ENCODE measurements at regions not wholly inside any gene's neighbourhood (a gene's known extent, or its start where the extent isn't known, plus 50 kb on each side); places are given as distances from the start of the nearest gene placed in this dataset.

DNA sequence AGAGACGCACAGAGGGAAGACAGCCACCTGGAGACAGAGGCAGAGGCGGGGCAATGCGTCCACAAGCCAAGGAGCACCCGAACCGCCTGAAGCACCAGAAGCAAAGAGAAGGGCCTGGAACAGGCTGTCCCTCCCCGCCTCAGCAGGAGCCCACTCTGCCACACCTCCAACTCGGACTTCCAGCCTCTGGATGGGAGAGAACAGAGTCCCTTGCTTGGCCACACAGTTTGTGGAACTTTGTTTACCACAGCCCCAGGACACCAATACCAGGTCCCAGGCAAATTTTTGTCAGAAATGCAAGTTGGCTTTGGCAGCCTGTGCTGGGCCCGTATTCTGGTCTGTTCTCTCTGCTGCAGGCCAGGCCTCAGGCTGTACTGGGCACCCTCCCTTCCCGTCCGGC lies 87.5 kb upstream of the RPS6KA2 start:
- Histone ChIP-seq H3K4me2 (no peak overlapping the region), H3K27ac (no peak overlapping the region), H3K4me1 (no peaks in the 10 kb centered on the region), H3K4me3 (no peak overlapping the region), H3K9me3 (no peaks in the 10 kb centered on the region)
- DNase-seq (ENCODE audit: low read depth in 1 of 2, low spot score in 1 of 2) (no peak), ATAC-seq (no peak), FAIRE-seq (no peak)
- TF ChIP-seq FOSB (CRISPR knock-in tag; IDR thresholded peaks at IDR 0.05), result no peak
- ChIA-PET CTCF (no interaction called here), POLR2A (no interaction called here)
- 71% methylated on average over 8 of the region's 10 CpGs for WGBS (ENCODE audit: missing lambda C conversion rate)

- Histone ChIP-seq H3K4me3 (no peak overlapping the region), H3K9me3 (no peaks in the 10 kb centered on the region), H3K27ac (no peak overlapping the region), H3K4me1 (no peaks in the 10 kb centered on the region), H3K4me2 (no peak overlapping the region)
- no peak for FAIRE-seq
- no peak for DNase-seq (ENCODE audit: low read depth in 1 of 2, low spot score in 1 of 2)
- no peak for ATAC-seq
- POLR2A ChIA-PET, result no interaction called here
- TF ChIP-seq USF2 (IDR thresholded peaks at IDR 0.05) (no peak), ZNF302 (CRISPR knock-in tag; IDR thresholded peaks at IDR 0.05) (no peak), ZSCAN20 (CRISPR knock-in tag; IDR thresholded peaks at IDR 0.05) (no peak)
- 84% methylated on average over 2 of the region's 2 CpGs for WGBS (ENCODE audit: missing lambda C conversion rate)
- CTCF ChIA-PET, result no interaction called here
Observed at GRCh38 chr6:166714187-166714510, 87.1 kb upstream of the RPS6KA2 start.

- no peak for DNase-seq (ENCODE audit: low read depth in 1 of 2, low spot score in 1 of 2)
- FAIRE-seq, result no peak
- Histone ChIP-seq H3K27ac (no peak overlapping the region), H3K4me1 (no peaks in the 10 kb centered on the region), H3K4me3 (no peak overlapping the region), H3K9me3 (no peaks in the 10 kb centered on the region), H3K4me2 (no peak overlapping the region)
- 55% methylated on average over 16 of the region's 16 CpGs for WGBS (ENCODE audit: missing lambda C conversion rate)
- no peak for ATAC-seq
- ChIA-PET CTCF (interaction anchor here (1.0 kb wide), 1 partner anchor 61 kb away, joined by 3 read pairs; no protein-coding TSS in a partner anchor), POLR2A (no interaction called here)
- TF ChIP-seq ZSCAN20 (CRISPR knock-in tag; IDR thresholded peaks at IDR 0.05) (no peak), USF2 (IDR thresholded peaks at IDR 0.05) (no peak), E2F6 (IDR thresholded peaks at IDR 0.05; ENCODE audit: borderline replicate concordance, low read depth) (no peak), ZNF302 (CRISPR knock-in tag; IDR thresholded peaks at IDR 0.05) (no peak), CEBPB (IDR thresholded peaks at IDR 0.05) (no peak), CBX8 (IDR thresholded peaks at IDR 0.05) (no peak), NR3C1 (IDR thresholded peaks at IDR 0.05) (no peak), HMGXB4 (CRISPR knock-in tag; IDR thresholded peaks at IDR 0.05; ENCODE audit: borderline replicate concordance) (no peak), HDAC2 (IDR thresholded peaks at IDR 0.05) (no peak), RAD21 (conservative IDR thresholded peaks at IDR 0.05 in 1 of 2, IDR thresholded peaks at IDR 0.05 in 1 of 2) (no peak), ATOH8 (CRISPR knock-in tag; IDR thresholded peaks at IDR 0.05; ENCODE audit: low read depth) (no peak), CHD2 (IDR thresholded peaks at IDR 0.05; ENCODE audit: low read length, partially characterized antibody) (no peak)
- TF ChIP-seq, protein P1, sequence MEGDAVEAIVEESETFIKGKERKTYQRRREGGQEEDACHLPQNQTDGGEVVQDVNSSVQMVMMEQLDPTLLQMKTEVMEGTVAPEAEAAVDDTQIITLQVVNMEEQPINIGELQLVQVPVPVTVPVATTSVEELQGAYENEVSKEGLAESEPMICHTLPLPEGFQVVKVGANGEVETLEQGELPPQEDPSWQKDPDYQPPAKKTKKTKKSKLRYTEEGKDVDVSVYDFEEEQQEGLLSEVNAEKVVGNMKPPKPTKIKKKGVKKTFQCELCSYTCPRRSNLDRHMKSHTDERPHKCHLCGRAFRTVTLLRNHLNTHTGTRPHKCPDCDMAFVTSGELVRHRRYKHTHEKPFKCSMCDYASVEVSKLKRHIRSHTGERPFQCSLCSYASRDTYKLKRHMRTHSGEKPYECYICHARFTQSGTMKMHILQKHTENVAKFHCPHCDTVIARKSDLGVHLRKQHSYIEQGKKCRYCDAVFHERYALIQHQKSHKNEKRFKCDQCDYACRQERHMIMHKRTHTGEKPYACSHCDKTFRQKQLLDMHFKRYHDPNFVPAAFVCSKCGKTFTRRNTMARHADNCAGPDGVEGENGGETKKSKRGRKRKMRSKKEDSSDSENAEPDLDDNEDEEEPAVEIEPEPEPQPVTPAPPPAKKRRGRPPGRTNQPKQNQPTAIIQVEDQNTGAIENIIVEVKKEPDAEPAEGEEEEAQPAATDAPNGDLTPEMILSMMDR (IDR thresholded peaks at IDR 0.05), result no peak
Observed at GRCh38 chr6:166713434-166714186, 86.6 kb upstream of the RPS6KA2 start.

All from A549 (cell line).